ENCODE measurements at regions not wholly inside any gene's neighbourhood (a gene's known extent, or its start where the extent isn't known, plus 50 kb on each side); places are given as distances from the start of the nearest gene placed in this dataset.
"Not testable (repeated sequence)": the region's sequence is repeated elsewhere in the genome, so short reads cannot be mapped to it uniquely, and the experiment has no call there.

GRCh38 chr12:69170293-69170692, 69.1 kb upstream of the CPSF6 start:
- H3K4me3 ChIP-seq (ENCODE audit: low read depth, low read length) = no peak overlapping the region
- in situ Hi-C loops (cut with HindIII; ENCODE audit: low sequenced_read_pairs) = no loop called here
- TF ChIP-seq CTCF (IDR thresholded peaks at IDR 0.05; ENCODE audit: low read depth, low read length) = no peak
- DNase-seq (ENCODE audit: low read depth, low spot score) = no peak

GRCh38 chr12:69171881-69172280, 67.5 kb upstream of the CPSF6 start:
- TF ChIP-seq CTCF (IDR thresholded peaks at IDR 0.05; ENCODE audit: low read depth, low read length) = no peak
- H3K4me3 ChIP-seq (ENCODE audit: low read depth, low read length) = no peak overlapping the region
- in situ Hi-C loops (cut with HindIII; ENCODE audit: low sequenced_read_pairs) = no loop called here
- DNase-seq (ENCODE audit: low read depth, low spot score) = no peak

- TF ChIP-seq CTCF (IDR thresholded peaks at IDR 0.05; ENCODE audit: low read depth, low read length) = no peak
- DNase-seq (ENCODE audit: low read depth, low spot score) = no peak
- in situ Hi-C loops (cut with HindIII; ENCODE audit: low sequenced_read_pairs) = no loop called here
- H3K4me3 ChIP-seq (ENCODE audit: low read depth, low read length) = no peak overlapping the region
These were observed 66.9 kb upstream of the CPSF6 start for GRCh38 chr12:69172491-69172890.

GRCh38 chr12:69173368-69173767, 66.0 kb upstream of the CPSF6 start:
- no peak for DNase-seq (ENCODE audit: low read depth, low spot score)
- in situ Hi-C loops (cut with HindIII; ENCODE audit: low sequenced_read_pairs) = no loop called here
- TF ChIP-seq CTCF (IDR thresholded peaks at IDR 0.05; ENCODE audit: low read depth, low read length) = no peak
- H3K4me3 ChIP-seq (ENCODE audit: low read depth, low read length) = no peak overlapping the region

- TF ChIP-seq CTCF (IDR thresholded peaks at IDR 0.05; ENCODE audit: low read depth, low read length) = no peak
- in situ Hi-C loops (cut with HindIII; ENCODE audit: low sequenced_read_pairs) = no loop called here
- no peak for DNase-seq (ENCODE audit: low read depth, low spot score)
- no peak overlapping the region for H3K4me3 ChIP-seq (ENCODE audit: low read depth, low read length)
These were observed 59.6 kb upstream of the CPSF6 start for GRCh38 chr12:69179786-69180185.

GRCh38 chr12:69187572-69187971, 51.8 kb upstream of the CPSF6 start:
- in situ Hi-C loops (cut with HindIII; ENCODE audit: low sequenced_read_pairs); H3K4me3 ChIP-seq (ENCODE audit: low read depth, low read length): not testable (repeated sequence)

GRCh38 chr12:69189378-69189978, 49.9 kb upstream of the CPSF6 start:
- in situ Hi-C loops (cut with HindIII; ENCODE audit: low sequenced_read_pairs) = no loop called here
- no peak for DNase-seq (ENCODE audit: low read depth, low spot score)
- TF ChIP-seq CTCF (IDR thresholded peaks at IDR 0.05; ENCODE audit: low read depth, low read length) = no peak
- no peak overlapping the region for H3K4me3 ChIP-seq (ENCODE audit: low read depth, low read length)

More at GRCh38 chr12:69187572-69187971, 51.8 kb upstream of the CPSF6 start:
- not testable (repeated sequence) for DNase-seq (ENCODE audit: low read depth, low spot score)

Measured in astrocyte of the spinal cord (primary cell).